Fibroblast of skin of back (primary cell): ENCODE measurements at regions not wholly inside any gene's neighbourhood (a gene's known extent, or its start where the extent isn't known, plus 50 kb on each side); places are given as distances from the start of the nearest gene placed in this dataset.
A peak's percentile ranks its signal among the peaks of the same experiment; 100 is the strongest.
"Not testable (repeated sequence)": the region's sequence is repeated elsewhere in the genome, so short reads cannot be mapped to it uniquely, and the experiment has no call there.

ENCODE experiments used
- DNase-seq: peaks from one replicate; pipeline ENCODE4 v3.0.0-alpha.2; 2013

DNA sequence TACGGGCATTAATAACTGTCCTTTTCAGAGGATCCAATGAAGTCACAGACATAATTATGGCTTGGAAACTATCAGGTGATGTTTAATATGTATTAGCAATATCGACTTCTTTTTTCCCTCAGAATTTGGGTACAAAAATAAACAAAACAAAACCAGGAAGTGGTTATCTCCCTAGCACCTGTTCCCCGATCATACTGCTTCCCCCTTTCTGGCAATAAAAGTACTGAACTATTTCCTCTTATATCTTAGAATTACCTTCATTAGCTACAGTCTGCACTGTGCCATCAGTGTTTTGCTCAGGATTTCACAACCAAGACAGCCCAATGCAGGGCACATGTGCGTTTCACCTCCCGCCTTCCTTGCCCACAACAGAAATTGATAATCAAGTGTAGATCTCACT lies 216.9 kb upstream of the BTBD3 start:
- DNase-seq: no peak

- DNase-seq: no peak
These were observed 214.8 kb upstream of the BTBD3 start for GRCh38 chr20:11702721-11703518.

GRCh38 chr20:11705512-11705911 lies 212.2 kb upstream of the BTBD3 start:
- no peak for DNase-seq

DNA sequence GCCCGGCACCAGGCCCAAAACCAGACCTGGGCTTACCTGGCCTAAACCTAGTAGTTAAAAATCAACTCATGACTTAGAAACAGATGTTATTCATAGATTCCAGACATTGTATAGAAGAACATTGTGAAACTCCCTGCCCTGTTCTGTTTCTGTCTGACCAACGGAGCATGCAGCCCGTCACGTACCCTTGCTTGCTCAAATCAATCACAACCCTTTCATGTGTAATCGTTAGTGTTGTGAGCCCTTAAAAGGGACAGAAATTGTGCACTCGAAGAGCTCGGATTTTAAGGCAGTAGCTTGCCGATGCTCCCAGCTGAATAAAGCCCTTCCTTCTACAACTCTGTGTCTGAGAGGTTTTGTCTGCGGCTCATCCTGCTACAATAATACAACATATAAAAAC lies 209.5 kb upstream of the BTBD3 start:
- DNase-seq: not testable (repeated sequence)

- DNase-seq: no peak
These were observed 206.5 kb upstream of the BTBD3 start for GRCh38 chr20:11711214-11711613.

GRCh38 chr20:11712639-11713160 lies 205.0 kb upstream of the BTBD3 start:
- DNase-seq: no peak

GRCh38 chr20:11714886-11715285 lies 202.8 kb upstream of the BTBD3 start:
- peak; percentile 29 for DNase-seq

DNA sequence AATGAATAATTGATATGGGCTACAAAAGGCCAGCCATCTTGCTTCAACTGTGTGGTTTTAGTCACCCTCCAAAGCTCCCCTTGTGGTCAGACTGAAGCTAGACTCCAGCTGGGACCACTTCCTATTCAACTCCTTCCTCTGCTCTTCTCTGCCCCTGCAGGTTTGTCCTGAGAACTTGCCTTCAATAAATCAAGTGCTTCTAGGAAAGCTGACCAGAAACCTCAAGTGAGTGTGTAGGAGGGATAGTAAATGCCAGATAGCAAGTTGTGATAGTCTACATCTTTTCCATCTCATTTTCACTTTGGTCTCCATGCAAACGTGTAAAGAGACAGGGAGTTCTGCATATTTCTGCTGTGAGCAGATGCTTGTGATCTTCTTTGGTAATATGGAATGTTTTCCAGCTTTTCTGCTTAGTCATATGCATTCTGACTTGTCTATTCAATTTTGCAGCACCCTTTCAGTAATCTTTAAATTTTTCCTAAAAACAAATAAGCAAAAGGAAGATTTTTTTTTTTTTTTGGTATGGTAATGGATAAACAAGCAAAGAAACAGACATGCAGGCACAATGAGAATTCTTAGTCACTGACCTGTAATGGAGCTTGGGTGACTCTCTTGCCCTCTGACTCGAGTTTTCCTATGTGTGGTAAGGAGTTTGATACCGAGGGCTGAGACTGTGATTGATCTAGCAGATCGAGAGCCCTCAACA lies 201.3 kb upstream of the BTBD3 start:
- DNase-seq: peak; percentile 90

- no peak for DNase-seq
These were observed 200.8 kb upstream of the BTBD3 start for GRCh38 chr20:11716945-11717248.

- DNase-seq: no peak
These were observed 200.1 kb upstream of the BTBD3 start for GRCh38 chr20:11717562-11717961.

GRCh38 chr20:11718474-11719094 lies 199.1 kb upstream of the BTBD3 start:
- no peak for DNase-seq

GRCh38 chr20:11719153-11719552 lies 198.5 kb upstream of the BTBD3 start:
- DNase-seq: no peak

GRCh38 chr20:11721411-11721810 lies 196.3 kb upstream of the BTBD3 start:
- DNase-seq: no peak

DNA sequence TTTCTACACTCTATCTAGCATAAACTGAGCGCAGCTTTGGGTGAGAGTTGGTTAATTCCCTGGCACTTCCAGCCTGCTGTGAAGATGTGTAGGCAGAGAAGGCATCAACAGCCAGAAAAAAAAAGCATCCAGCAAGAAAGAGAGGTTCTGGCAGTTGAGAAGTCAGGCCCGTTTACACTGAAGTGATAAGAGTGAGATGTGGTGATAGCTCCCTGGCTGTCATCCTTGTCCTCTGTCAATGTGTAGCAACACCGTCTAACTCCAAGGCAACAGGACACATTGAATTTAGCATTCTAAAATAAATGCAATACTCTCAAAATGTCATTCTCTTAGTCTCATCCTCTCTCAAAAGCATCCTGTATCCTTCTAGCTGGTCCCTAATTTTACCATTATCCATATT lies 193.6 kb upstream of the BTBD3 start:
- DNase-seq: no peak

- peak; percentile 23 for DNase-seq
These were observed 191.7 kb upstream of the BTBD3 start for GRCh38 chr20:11726026-11726425.

GRCh38 chr20:11727708-11728107 lies 190.0 kb upstream of the BTBD3 start:
- DNase-seq: no peak

GRCh38 chr20:11728937-11729336 lies 188.8 kb upstream of the BTBD3 start:
- DNase-seq: no peak

GRCh38 chr20:11729806-11730205 lies 187.9 kb upstream of the BTBD3 start:
- DNase-seq: no peak

DNA sequence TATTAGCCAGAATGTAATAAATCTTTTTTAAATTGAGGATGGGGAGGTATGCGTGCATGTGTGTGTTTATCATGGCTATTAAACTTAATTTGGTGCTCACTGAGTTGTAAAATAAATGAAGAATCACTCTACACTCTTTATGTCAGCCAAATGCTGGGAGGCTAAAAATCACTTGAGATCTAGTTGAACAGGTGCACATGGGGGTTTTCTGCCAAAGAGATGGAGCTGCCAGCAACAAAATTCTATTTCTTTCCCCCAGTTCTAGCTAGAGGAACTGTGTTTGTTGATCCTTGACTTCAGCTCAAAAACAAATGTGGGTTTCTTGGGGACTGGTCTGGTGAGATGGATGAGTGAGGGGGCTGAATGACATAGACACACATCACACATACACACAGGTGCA lies 183.3 kb upstream of the BTBD3 start:
- DNase-seq: no peak

- DNase-seq: no peak
These were observed 178.8 kb upstream of the BTBD3 start for GRCh38 chr20:11738852-11739251.

GRCh38 chr20:11740975-11741374 lies 176.7 kb upstream of the BTBD3 start:
- DNase-seq: no peak

- DNase-seq: no peak
These were observed 172.5 kb upstream of the BTBD3 start for GRCh38 chr20:11745145-11745544.

GRCh38 chr20:11748436-11748835 lies 169.3 kb upstream of the BTBD3 start:
- DNase-seq: no peak

DNA sequence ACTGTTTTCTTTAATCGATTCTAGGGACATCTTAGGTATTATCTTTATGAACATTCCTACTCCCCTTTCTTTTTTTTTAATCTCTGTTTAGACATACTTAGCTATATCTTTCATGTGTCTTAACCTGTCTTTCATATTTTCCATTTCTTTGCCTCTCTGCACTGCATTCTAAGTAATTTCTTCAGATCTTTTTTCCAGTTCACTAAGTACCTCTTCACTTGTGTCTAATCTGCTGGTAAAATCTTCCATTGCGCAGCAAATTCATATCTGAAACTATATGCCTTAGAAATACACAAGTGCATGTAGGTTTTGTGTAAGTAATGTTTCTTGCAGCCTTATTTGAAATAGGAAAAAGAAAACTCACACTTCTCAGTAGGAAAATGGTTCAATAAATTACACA lies 165.4 kb upstream of the BTBD3 start:
- no peak for DNase-seq
